HG02678 (cell line): ENCODE measurements at regions not wholly inside any gene's neighbourhood (a gene's known extent, or its start where the extent isn't known, plus 50 kb on each side); places are given as distances from the start of the nearest gene placed in this dataset.

Experiments
- ATAC-seq: cut with Tn5 transposase; IDR thresholded peaks from one replicate; pipeline ENCODE4 v1.9.1; 2021; ENCODE audit warnings: mild to moderate bottlenecking, moderate library complexity; ENCODE audit not compliant: unreplicated experiment

GRCh38 chr11:128232588-128232987 is 354.8 kb downstream of the ETS1 start:
- ATAC-seq: no peak

- ATAC-seq: no peak
These were observed 355.4 kb downstream of the ETS1 start for GRCh38 chr11:128231845-128232410.

- no peak for ATAC-seq
These were observed 359.9 kb downstream of the ETS1 start for GRCh38 chr11:128227466-128227865.

- no peak for ATAC-seq
These were observed 361.1 kb downstream of the ETS1 start for GRCh38 chr11:128226106-128226716.

GRCh38 chr11:128222245-128222884 is 365.0 kb downstream of the ETS1 start:
- no peak for ATAC-seq

GRCh38 chr11:128219731-128220120 is 367.6 kb downstream of the ETS1 start:
- ATAC-seq: no peak

GRCh38 chr11:128216198-128216597 is 371.2 kb downstream of the ETS1 start:
- no peak for ATAC-seq

- no peak for ATAC-seq
These were observed 372.0 kb downstream of the ETS1 start for GRCh38 chr11:128215238-128215882.

- ATAC-seq: no peak
These were observed 373.1 kb downstream of the ETS1 start for GRCh38 chr11:128214263-128214662.

- ATAC-seq: no peak
These were observed 373.9 kb downstream of the ETS1 start for GRCh38 chr11:128213461-128213860.

GRCh38 chr11:128212324-128212723 is 375.0 kb downstream of the ETS1 start:
- no peak for ATAC-seq

GRCh38 chr11:128210148-128210940 is 377.0 kb downstream of the ETS1 start:
- no peak for ATAC-seq

- ATAC-seq: no peak
These were observed 378.3 kb downstream of the ETS1 start for GRCh38 chr11:128209138-128209435.

GRCh38 chr11:128208329-128209137 is 378.8 kb downstream of the ETS1 start:
- ATAC-seq: no peak

- ATAC-seq: no peak
These were observed 379.5 kb downstream of the ETS1 start for GRCh38 chr11:128207861-128208321.

- no peak for ATAC-seq
These were observed 380.9 kb downstream of the ETS1 start for GRCh38 chr11:128206461-128206860.

GRCh38 chr11:128205796-128206195 is 381.6 kb downstream of the ETS1 start:
- no peak for ATAC-seq

GRCh38 chr11:128204898-128205297 is 382.5 kb downstream of the ETS1 start:
- ATAC-seq: no peak

GRCh38 chr11:128201801-128202200 is 385.6 kb downstream of the ETS1 start:
- ATAC-seq: no peak

GRCh38 chr11:128201009-128201408 is 386.3 kb downstream of the ETS1 start:
- ATAC-seq: no peak
